Glutamatergic neuron (in vitro differentiated cells): ENCODE measurements at regions not wholly inside any gene's neighbourhood (a gene's known extent, or its start where the extent isn't known, plus 50 kb on each side); places are given as distances from the start of the nearest gene placed in this dataset.

ENCODE experiments used
- DNase-seq: peaks from one replicate; pipeline ENCODE4 v3.0.0; 2022
- H3K27ac Mint-ChIP-seq: one replicate; pipeline ENCODE4 v1.8.0; 2020; ENCODE audit warnings: mild to moderate bottlenecking, mixed read lengths, inconsistent platforms; ENCODE audit not compliant: unreplicated experiment
- H3K27me3 Mint-ChIP-seq: one replicate; pipeline ENCODE4 v1.8.0; 2020; ENCODE audit warnings: mild to moderate bottlenecking, moderate library complexity, mixed read lengths, inconsistent platforms; ENCODE audit not compliant: unreplicated experiment
- H3K36me3 Mint-ChIP-seq: one replicate; pipeline ENCODE4 v1.8.0; 2020; ENCODE audit warnings: mild to moderate bottlenecking, mixed read lengths, inconsistent platforms; ENCODE audit not compliant: unreplicated experiment
- H3K4me1 Mint-ChIP-seq: one replicate; pipeline ENCODE4 v1.8.0; 2020; ENCODE audit warnings: mild to moderate bottlenecking, low read depth, mixed read lengths, inconsistent platforms; ENCODE audit not compliant: unreplicated experiment
- H3K4me3 Mint-ChIP-seq: one replicate; pipeline ENCODE4 v1.8.0; 2020; ENCODE audit warnings: mild to moderate bottlenecking, mixed read lengths, inconsistent platforms; ENCODE audit not compliant: unreplicated experiment
- H3K9me3 Mint-ChIP-seq: one replicate; pipeline ENCODE4 v1.8.0; 2020; ENCODE audit warnings: mild to moderate bottlenecking, moderate library complexity, mixed read lengths, inconsistent platforms; ENCODE audit not compliant: unreplicated experiment
- CTCF ChIP-seq: fragments of 200-600 bp; sonication (generic); IDR thresholded peaks from one replicate; pipeline ENCODE4 v1.5.0; 2021; ENCODE audit not compliant: partially characterized antibody, unreplicated experiment

GRCh38 chrX:125709074-125709473, 389.4 kb downstream of the TEX13C start:
- H3K4me1 Mint-ChIP-seq: no peaks in the 10 kb centered on the region
- H3K27ac Mint-ChIP-seq: no peak overlapping the region
- no peaks in the 10 kb centered on the region for H3K9me3 Mint-ChIP-seq
- DNase-seq: no peak
- no peak for TF ChIP-seq CTCF
- H3K36me3 Mint-ChIP-seq: peaks cover 4% of the 10 kb centered on the region
- H3K4me3 Mint-ChIP-seq: no peak overlapping the region
- H3K27me3 Mint-ChIP-seq: no peaks in the 10 kb centered on the region

GRCh38 chrX:125709532-125709931, 389.9 kb downstream of the TEX13C start:
- Mint-ChIP-seq H3K4me3 (no peak overlapping the region), H3K4me1 (no peaks in the 10 kb centered on the region), H3K9me3 (no peaks in the 10 kb centered on the region), H3K27me3 (no peaks in the 10 kb centered on the region), H3K36me3 (peaks cover 4% of the 10 kb centered on the region), H3K27ac (no peak overlapping the region)
- no peak for TF ChIP-seq CTCF
- DNase-seq: no peak

GRCh38 chrX:125710403-125711062, 390.9 kb downstream of the TEX13C start:
- no peaks in the 10 kb centered on the region for H3K4me1 Mint-ChIP-seq
- H3K36me3 Mint-ChIP-seq: peaks cover 4% of the 10 kb centered on the region
- DNase-seq: no peak
- no peaks in the 10 kb centered on the region for H3K9me3 Mint-ChIP-seq
- no peak for TF ChIP-seq CTCF
- no peak overlapping the region for H3K4me3 Mint-ChIP-seq
- no peak overlapping the region for H3K27ac Mint-ChIP-seq
- H3K27me3 Mint-ChIP-seq: no peaks in the 10 kb centered on the region

- no peak for TF ChIP-seq CTCF
- Mint-ChIP-seq H3K36me3 (no peaks in the 10 kb centered on the region), H3K4me1 (no peaks in the 10 kb centered on the region), H3K27me3 (no peaks in the 10 kb centered on the region), H3K27ac (no peak overlapping the region), H3K9me3 (no peaks in the 10 kb centered on the region), H3K4me3 (no peak overlapping the region)
- DNase-seq: no peak
These were observed 391.4 kb downstream of the TEX13C start for GRCh38 chrX:125711103-125711502.

GRCh38 chrX:125713633-125714032, 394.0 kb downstream of the TEX13C start:
- no peaks in the 10 kb centered on the region for H3K36me3 Mint-ChIP-seq
- no peak for TF ChIP-seq CTCF
- no peaks in the 10 kb centered on the region for H3K27me3 Mint-ChIP-seq
- H3K9me3 Mint-ChIP-seq: no peaks in the 10 kb centered on the region
- no peak for DNase-seq
- H3K4me3 Mint-ChIP-seq: no peak overlapping the region
- H3K27ac Mint-ChIP-seq: no peak overlapping the region
- no peaks in the 10 kb centered on the region for H3K4me1 Mint-ChIP-seq
